ENCODE measurements at regions not wholly inside any gene's neighbourhood (a gene's known extent, or its start where the extent isn't known, plus 50 kb on each side); places are given as distances from the start of the nearest gene placed in this dataset.

GRCh38 chr10:6776170-6776569 is 196.1 kb upstream of the PRKCQ start:
- H3K4me2 ChIP-seq = no peak overlapping the region
- H3K9ac ChIP-seq = no peak overlapping the region
- H3K4me1 ChIP-seq (ENCODE audit: low read depth, poor library complexity, severe bottlenecking) = peaks cover 3% of the 10 kb centered on the region
- H3K36me3 ChIP-seq (ENCODE audit: insufficient read depth) = no peaks in the 10 kb centered on the region
- H4K20me1 ChIP-seq (ENCODE audit: insufficient read depth) = no peaks in the 10 kb centered on the region
- TF ChIP-seq, protein P1, sequence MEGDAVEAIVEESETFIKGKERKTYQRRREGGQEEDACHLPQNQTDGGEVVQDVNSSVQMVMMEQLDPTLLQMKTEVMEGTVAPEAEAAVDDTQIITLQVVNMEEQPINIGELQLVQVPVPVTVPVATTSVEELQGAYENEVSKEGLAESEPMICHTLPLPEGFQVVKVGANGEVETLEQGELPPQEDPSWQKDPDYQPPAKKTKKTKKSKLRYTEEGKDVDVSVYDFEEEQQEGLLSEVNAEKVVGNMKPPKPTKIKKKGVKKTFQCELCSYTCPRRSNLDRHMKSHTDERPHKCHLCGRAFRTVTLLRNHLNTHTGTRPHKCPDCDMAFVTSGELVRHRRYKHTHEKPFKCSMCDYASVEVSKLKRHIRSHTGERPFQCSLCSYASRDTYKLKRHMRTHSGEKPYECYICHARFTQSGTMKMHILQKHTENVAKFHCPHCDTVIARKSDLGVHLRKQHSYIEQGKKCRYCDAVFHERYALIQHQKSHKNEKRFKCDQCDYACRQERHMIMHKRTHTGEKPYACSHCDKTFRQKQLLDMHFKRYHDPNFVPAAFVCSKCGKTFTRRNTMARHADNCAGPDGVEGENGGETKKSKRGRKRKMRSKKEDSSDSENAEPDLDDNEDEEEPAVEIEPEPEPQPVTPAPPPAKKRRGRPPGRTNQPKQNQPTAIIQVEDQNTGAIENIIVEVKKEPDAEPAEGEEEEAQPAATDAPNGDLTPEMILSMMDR (conservative IDR thresholded peaks at IDR 0.05; ENCODE audit: low read depth, low read length) = no peak
- no peak overlapping the region for H3K27ac ChIP-seq
- no peaks in the 10 kb centered on the region for H3K27me3 ChIP-seq (ENCODE audit: insufficient read depth, low read depth)
- H2AFZ ChIP-seq (ENCODE audit: low read depth) = no peak overlapping the region
- no peaks in the 10 kb centered on the region for H3K79me2 ChIP-seq (ENCODE audit: insufficient read depth, low read depth)
- no peak overlapping the region for H3K4me3 ChIP-seq (IDR thresholded peaks at IDR 0.05; ENCODE audit: insufficient read depth, low read depth, low read length)

DNA sequence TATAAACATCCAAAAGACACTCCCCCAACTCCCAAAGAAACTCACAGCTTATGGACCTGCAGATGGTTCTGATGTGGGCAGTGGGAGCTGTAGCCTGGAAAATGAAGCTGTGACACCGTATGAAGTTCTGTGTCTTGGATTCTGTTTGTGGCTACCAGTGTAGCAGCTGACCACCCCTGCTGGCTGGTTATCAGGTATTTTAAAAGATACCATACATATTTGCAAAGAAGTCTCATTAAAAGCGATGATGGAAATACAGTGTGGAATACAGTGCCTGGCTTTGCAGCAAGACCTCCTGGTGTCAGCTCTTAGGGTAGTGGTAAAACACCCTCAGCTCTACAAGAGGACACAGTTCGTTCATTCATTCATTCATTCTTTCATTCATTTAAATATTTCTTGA is 194.3 kb upstream of the PRKCQ start:
- TF ChIP-seq, protein P1 (conservative IDR thresholded peaks at IDR 0.05; ENCODE audit: low read depth, low read length) = no peak
- Histone ChIP-seq H2AFZ (ENCODE audit: low read depth) (no peak overlapping the region), H4K20me1 (ENCODE audit: insufficient read depth) (no peaks in the 10 kb centered on the region), H3K79me2 (ENCODE audit: insufficient read depth, low read depth) (no peaks in the 10 kb centered on the region), H3K36me3 (ENCODE audit: insufficient read depth) (no peaks in the 10 kb centered on the region), H3K4me1 (ENCODE audit: low read depth, poor library complexity, severe bottlenecking) (no peaks in the 10 kb centered on the region), H3K27ac (no peak overlapping the region), H3K9ac (no peak overlapping the region), H3K4me2 (no peak overlapping the region), H3K27me3 (ENCODE audit: insufficient read depth, low read depth) (no peaks in the 10 kb centered on the region), H3K4me3 (IDR thresholded peaks at IDR 0.05; ENCODE audit: insufficient read depth, low read depth, low read length) (no peak overlapping the region)

- no peak overlapping the region for H2AFZ ChIP-seq (ENCODE audit: low read depth)
- no peak overlapping the region for H3K9ac ChIP-seq
- no peaks in the 10 kb centered on the region for H4K20me1 ChIP-seq (ENCODE audit: insufficient read depth)
- H3K79me2 ChIP-seq (ENCODE audit: insufficient read depth, low read depth) = no peaks in the 10 kb centered on the region
- no peak overlapping the region for H3K4me3 ChIP-seq (IDR thresholded peaks at IDR 0.05; ENCODE audit: insufficient read depth, low read depth, low read length)
- H3K27me3 ChIP-seq (ENCODE audit: insufficient read depth, low read depth) = no peaks in the 10 kb centered on the region
- no peaks in the 10 kb centered on the region for H3K4me1 ChIP-seq (ENCODE audit: low read depth, poor library complexity, severe bottlenecking)
- no peak overlapping the region for H3K27ac ChIP-seq
- H3K36me3 ChIP-seq (ENCODE audit: insufficient read depth) = no peaks in the 10 kb centered on the region
- TF ChIP-seq, protein P1 (conservative IDR thresholded peaks at IDR 0.05; ENCODE audit: low read depth, low read length) = no peak
- no peak overlapping the region for H3K4me2 ChIP-seq
Observed at GRCh38 chr10:6771331-6771730, 191.3 kb upstream of the PRKCQ start.

GRCh38 chr10:6770846-6771245 is 190.8 kb upstream of the PRKCQ start:
- no peak overlapping the region for H3K4me3 ChIP-seq (IDR thresholded peaks at IDR 0.05; ENCODE audit: insufficient read depth, low read depth, low read length)
- TF ChIP-seq, protein P1 (conservative IDR thresholded peaks at IDR 0.05; ENCODE audit: low read depth, low read length) = no peak
- H3K79me2 ChIP-seq (ENCODE audit: insufficient read depth, low read depth) = no peaks in the 10 kb centered on the region
- H3K27ac ChIP-seq = no peak overlapping the region
- no peak overlapping the region for H2AFZ ChIP-seq (ENCODE audit: low read depth)
- no peaks in the 10 kb centered on the region for H3K36me3 ChIP-seq (ENCODE audit: insufficient read depth)
- no peaks in the 10 kb centered on the region for H3K4me1 ChIP-seq (ENCODE audit: low read depth, poor library complexity, severe bottlenecking)
- H3K4me2 ChIP-seq = no peak overlapping the region
- no peaks in the 10 kb centered on the region for H3K27me3 ChIP-seq (ENCODE audit: insufficient read depth, low read depth)
- H4K20me1 ChIP-seq (ENCODE audit: insufficient read depth) = no peaks in the 10 kb centered on the region
- no peak overlapping the region for H3K9ac ChIP-seq
